ENCODE measurements at regions not wholly inside any gene's neighbourhood (a gene's known extent, or its start where the extent isn't known, plus 50 kb on each side); places are given as distances from the start of the nearest gene placed in this dataset.
"Not testable (repeated sequence)": the region's sequence is repeated elsewhere in the genome, so short reads cannot be mapped to it uniquely, and the experiment has no call there.

DNA sequence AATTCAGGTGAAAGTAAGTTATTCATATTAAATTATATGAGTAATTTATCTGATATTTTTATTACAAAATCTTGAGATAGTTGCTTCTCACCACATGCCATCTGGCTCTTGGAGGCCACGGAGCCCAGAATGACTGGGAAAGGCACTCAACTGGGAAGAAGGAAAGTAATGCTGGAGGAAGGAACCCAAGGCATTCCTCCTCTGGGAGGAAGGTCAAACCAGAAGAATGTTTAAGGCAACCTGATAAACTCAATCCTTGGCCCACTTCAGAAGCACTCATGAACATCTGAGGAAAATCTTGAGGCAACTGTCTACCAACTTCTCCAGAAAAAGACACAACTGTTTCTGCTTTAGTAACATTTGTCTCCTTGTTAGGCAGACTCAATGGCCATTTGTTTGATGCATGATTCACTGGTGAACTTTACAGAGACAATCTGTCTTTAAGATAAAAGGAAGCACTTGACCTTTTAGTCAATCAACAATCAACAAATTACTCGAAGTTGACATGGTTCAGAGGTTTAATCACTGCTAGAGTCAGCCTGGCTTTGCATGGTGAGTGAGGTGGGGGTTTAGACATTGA, 261.4 kb upstream of the MME start:
- no peak overlapping the region for H3K9ac ChIP-seq (ENCODE audit: low read length)
- H3K9me3 ChIP-seq (ENCODE audit: control insufficient read depth, low read depth, low read length) = no peaks in the 10 kb centered on the region
- no peak overlapping the region for H3K4me3 ChIP-seq (ENCODE audit: low read length)
- no peaks in the 10 kb centered on the region for H3K4me1 ChIP-seq (ENCODE audit: control insufficient read depth, low read depth, low read length)
- no peaks in the 10 kb centered on the region for H3K36me3 ChIP-seq (ENCODE audit: control insufficient read depth, low read depth, low read length)
- H3K27ac ChIP-seq (ENCODE audit: low read length) = no peak overlapping the region
- H3K27me3 ChIP-seq (ENCODE audit: control insufficient read depth, insufficient read depth, low read length) = no peaks in the 10 kb centered on the region

GRCh38 chr3:154810017-154810416, 270.1 kb upstream of the MME start:
- H3K27me3 ChIP-seq (ENCODE audit: control insufficient read depth, insufficient read depth, low read length); H3K27ac ChIP-seq (ENCODE audit: low read length); H3K9me3 ChIP-seq (ENCODE audit: control insufficient read depth, low read depth, low read length); H3K36me3 ChIP-seq (ENCODE audit: control insufficient read depth, low read depth, low read length); H3K4me1 ChIP-seq (ENCODE audit: control insufficient read depth, low read depth, low read length); H3K4me3 ChIP-seq (ENCODE audit: low read length); H3K9ac ChIP-seq (ENCODE audit: low read length): not testable (repeated sequence)

GRCh38 chr3:154801729-154802128, 278.4 kb upstream of the MME start:
- Histone ChIP-seq H3K9me3 (ENCODE audit: control insufficient read depth, low read depth, low read length) (no peaks in the 10 kb centered on the region), H3K27me3 (ENCODE audit: control insufficient read depth, insufficient read depth, low read length) (no peaks in the 10 kb centered on the region), H3K9ac (ENCODE audit: low read length) (no peak overlapping the region), H3K4me3 (ENCODE audit: low read length) (no peak overlapping the region), H3K27ac (ENCODE audit: low read length) (no peak overlapping the region), H3K4me1 (ENCODE audit: control insufficient read depth, low read depth, low read length) (no peaks in the 10 kb centered on the region), H3K36me3 (ENCODE audit: control insufficient read depth, low read depth, low read length) (no peaks in the 10 kb centered on the region)

DNA sequence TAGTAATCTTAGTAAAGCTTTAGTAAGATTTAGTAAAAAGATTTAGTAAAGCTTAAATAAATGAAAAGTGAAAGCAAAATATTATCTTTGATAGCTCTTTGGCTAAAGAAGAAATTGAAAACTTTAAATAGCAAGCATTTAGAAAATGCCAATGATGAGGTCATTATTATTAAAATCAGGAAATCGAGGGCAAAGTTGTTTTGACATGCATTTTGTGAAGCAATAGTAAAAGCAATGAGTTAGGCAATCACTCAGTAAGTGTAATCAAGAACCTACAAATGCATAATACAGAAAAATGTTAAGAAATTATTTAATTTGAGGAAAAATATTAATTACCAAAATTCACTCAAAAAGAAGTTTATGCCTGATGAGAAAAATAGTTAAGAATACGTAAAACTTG, 280.3 kb upstream of the MME start:
- H3K4me1 ChIP-seq (ENCODE audit: control insufficient read depth, low read depth, low read length) = no peaks in the 10 kb centered on the region
- no peaks in the 10 kb centered on the region for H3K9me3 ChIP-seq (ENCODE audit: control insufficient read depth, low read depth, low read length)
- no peaks in the 10 kb centered on the region for H3K36me3 ChIP-seq (ENCODE audit: control insufficient read depth, low read depth, low read length)
- no peak overlapping the region for H3K9ac ChIP-seq (ENCODE audit: low read length)
- no peak overlapping the region for H3K27ac ChIP-seq (ENCODE audit: low read length)
- no peak overlapping the region for H3K4me3 ChIP-seq (ENCODE audit: low read length)
- H3K27me3 ChIP-seq (ENCODE audit: control insufficient read depth, insufficient read depth, low read length) = no peaks in the 10 kb centered on the region

DNA sequence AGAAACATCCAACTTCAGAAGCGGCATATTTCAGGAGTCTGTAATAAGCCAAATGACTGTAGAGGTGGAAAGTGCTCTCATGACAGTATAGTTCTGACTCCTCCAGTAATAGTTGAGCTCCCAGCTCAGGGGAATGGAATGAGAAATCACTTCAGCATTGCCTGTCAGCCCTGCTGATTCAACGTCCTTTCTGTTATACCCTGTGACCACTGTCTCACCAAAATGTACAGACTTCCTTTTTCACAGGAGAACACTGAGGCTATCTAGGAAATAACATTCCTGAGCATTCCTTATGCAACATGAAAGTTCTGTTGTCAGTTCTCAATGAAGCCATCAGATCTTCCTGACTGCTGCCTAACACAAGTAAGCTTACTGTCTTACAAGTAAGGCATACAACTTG, 284.5 kb upstream of the MME start:
- H3K4me3 ChIP-seq (ENCODE audit: low read length) = no peak overlapping the region
- H3K27me3 ChIP-seq (ENCODE audit: control insufficient read depth, insufficient read depth, low read length) = no peaks in the 10 kb centered on the region
- no peaks in the 10 kb centered on the region for H3K4me1 ChIP-seq (ENCODE audit: control insufficient read depth, low read depth, low read length)
- H3K9ac ChIP-seq (ENCODE audit: low read length) = no peak overlapping the region
- H3K9me3 ChIP-seq (ENCODE audit: control insufficient read depth, low read depth, low read length) = no peaks in the 10 kb centered on the region
- no peaks in the 10 kb centered on the region for H3K36me3 ChIP-seq (ENCODE audit: control insufficient read depth, low read depth, low read length)
- H3K27ac ChIP-seq (ENCODE audit: low read length) = no peak overlapping the region

GRCh38 chr3:154794814-154795445, 285.2 kb upstream of the MME start:
- Histone ChIP-seq H3K4me3 (ENCODE audit: low read length) (no peak overlapping the region), H3K27me3 (ENCODE audit: control insufficient read depth, insufficient read depth, low read length) (no peaks in the 10 kb centered on the region), H3K4me1 (ENCODE audit: control insufficient read depth, low read depth, low read length) (no peaks in the 10 kb centered on the region), H3K9me3 (ENCODE audit: control insufficient read depth, low read depth, low read length) (no peaks in the 10 kb centered on the region), H3K9ac (ENCODE audit: low read length) (no peak overlapping the region), H3K27ac (ENCODE audit: low read length) (no peak overlapping the region), H3K36me3 (ENCODE audit: control insufficient read depth, low read depth, low read length) (no peaks in the 10 kb centered on the region)

GRCh38 chr3:154794391-154794790, 285.7 kb upstream of the MME start:
- Histone ChIP-seq H3K9ac (ENCODE audit: low read length) (no peak overlapping the region), H3K4me3 (ENCODE audit: low read length) (no peak overlapping the region), H3K9me3 (ENCODE audit: control insufficient read depth, low read depth, low read length) (no peaks in the 10 kb centered on the region), H3K4me1 (ENCODE audit: control insufficient read depth, low read depth, low read length) (no peaks in the 10 kb centered on the region), H3K27ac (ENCODE audit: low read length) (no peak overlapping the region), H3K36me3 (ENCODE audit: control insufficient read depth, low read depth, low read length) (no peaks in the 10 kb centered on the region), H3K27me3 (ENCODE audit: control insufficient read depth, insufficient read depth, low read length) (no peaks in the 10 kb centered on the region)

DNA sequence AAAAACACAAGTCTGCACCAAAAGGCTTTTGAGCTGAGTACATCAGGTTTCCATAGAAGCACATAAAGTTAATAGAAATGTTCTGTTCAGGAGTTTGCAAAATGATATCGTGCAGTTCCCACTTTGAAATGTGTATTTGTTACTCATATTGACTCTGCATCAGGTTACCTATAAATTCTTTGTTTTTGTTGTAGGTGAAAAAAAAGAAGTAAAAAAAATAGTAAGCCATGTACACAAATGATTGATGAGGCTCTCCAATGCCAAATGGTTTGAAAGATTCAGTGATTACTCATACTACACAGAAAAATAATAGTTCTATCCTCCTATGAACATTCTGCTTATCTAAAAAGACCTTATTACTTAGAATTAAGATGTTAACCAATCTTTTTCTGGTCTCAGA, 287.3 kb upstream of the MME start:
- Histone ChIP-seq H3K9me3 (ENCODE audit: control insufficient read depth, low read depth, low read length) (no peaks in the 10 kb centered on the region), H3K27ac (ENCODE audit: low read length) (no peak overlapping the region), H3K9ac (ENCODE audit: low read length) (no peak overlapping the region), H3K4me3 (ENCODE audit: low read length) (no peak overlapping the region), H3K36me3 (ENCODE audit: control insufficient read depth, low read depth, low read length) (no peaks in the 10 kb centered on the region), H3K4me1 (ENCODE audit: control insufficient read depth, low read depth, low read length) (no peaks in the 10 kb centered on the region), H3K27me3 (ENCODE audit: control insufficient read depth, insufficient read depth, low read length) (no peaks in the 10 kb centered on the region)

GRCh38 chr3:154791611-154792010, 288.5 kb upstream of the MME start:
- H3K9ac ChIP-seq (ENCODE audit: low read length) = no peak overlapping the region
- H3K9me3 ChIP-seq (ENCODE audit: control insufficient read depth, low read depth, low read length) = no peaks in the 10 kb centered on the region
- H3K4me1 ChIP-seq (ENCODE audit: control insufficient read depth, low read depth, low read length) = no peaks in the 10 kb centered on the region
- no peaks in the 10 kb centered on the region for H3K36me3 ChIP-seq (ENCODE audit: control insufficient read depth, low read depth, low read length)
- no peak overlapping the region for H3K4me3 ChIP-seq (ENCODE audit: low read length)
- no peak overlapping the region for H3K27ac ChIP-seq (ENCODE audit: low read length)
- H3K27me3 ChIP-seq (ENCODE audit: control insufficient read depth, insufficient read depth, low read length) = no peaks in the 10 kb centered on the region

GRCh38 chr3:154786724-154787123, 293.4 kb upstream of the MME start:
- H3K9ac ChIP-seq (ENCODE audit: low read length) = no peak overlapping the region

DNA sequence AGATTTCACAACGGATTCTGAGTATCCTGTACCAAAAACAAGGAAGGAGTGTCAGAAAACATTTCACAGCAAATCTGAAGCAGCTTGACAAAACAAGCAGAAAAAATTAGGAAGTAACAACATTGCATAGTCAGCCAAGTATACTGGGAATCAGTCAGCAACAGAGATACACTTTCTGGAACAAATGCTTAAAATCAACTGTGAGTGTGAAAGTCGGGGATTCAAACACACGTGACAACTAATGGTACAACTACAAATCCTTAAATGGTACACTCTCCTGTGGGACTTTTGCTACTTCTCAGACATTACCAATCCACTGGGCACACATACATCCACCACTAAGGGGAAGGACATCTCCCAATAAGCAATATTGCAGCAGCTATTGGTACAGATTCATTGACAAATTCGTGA, 296.6 kb upstream of the MME start:
- H3K4me1 ChIP-seq (ENCODE audit: control insufficient read depth, low read depth, low read length) = no peaks in the 10 kb centered on the region
- H3K36me3 ChIP-seq (ENCODE audit: control insufficient read depth, low read depth, low read length) = no peaks in the 10 kb centered on the region
- no peak overlapping the region for H3K4me3 ChIP-seq (ENCODE audit: low read length)
- H3K27me3 ChIP-seq (ENCODE audit: control insufficient read depth, insufficient read depth, low read length) = no peaks in the 10 kb centered on the region
- H3K9ac ChIP-seq (ENCODE audit: low read length) = no peak overlapping the region
- H3K9me3 ChIP-seq (ENCODE audit: control insufficient read depth, low read depth, low read length) = no peaks in the 10 kb centered on the region
- H3K27ac ChIP-seq (ENCODE audit: low read length) = no peak overlapping the region

More at GRCh38 chr3:154786724-154787123, 293.4 kb upstream of the MME start:
- Histone ChIP-seq H3K27ac (ENCODE audit: low read length) (no peak overlapping the region), H3K27me3 (ENCODE audit: control insufficient read depth, insufficient read depth, low read length) (no peaks in the 10 kb centered on the region), H3K36me3 (ENCODE audit: control insufficient read depth, low read depth, low read length) (no peaks in the 10 kb centered on the region), H3K9me3 (ENCODE audit: control insufficient read depth, low read depth, low read length) (no peaks in the 10 kb centered on the region), H3K4me1 (ENCODE audit: control insufficient read depth, low read depth, low read length) (no peaks in the 10 kb centered on the region), H3K4me3 (ENCODE audit: low read length) (no peak overlapping the region)

- H3K36me3 ChIP-seq (ENCODE audit: control insufficient read depth, low read depth, low read length) = no peaks in the 10 kb centered on the region
- H3K27me3 ChIP-seq (ENCODE audit: control insufficient read depth, insufficient read depth, low read length) = no peaks in the 10 kb centered on the region
- H3K4me3 ChIP-seq (ENCODE audit: low read length) = no peak overlapping the region
- no peaks in the 10 kb centered on the region for H3K9me3 ChIP-seq (ENCODE audit: control insufficient read depth, low read depth, low read length)
- no peak overlapping the region for H3K27ac ChIP-seq (ENCODE audit: low read length)
- H3K9ac ChIP-seq (ENCODE audit: low read length) = no peak overlapping the region
- no peaks in the 10 kb centered on the region for H3K4me1 ChIP-seq (ENCODE audit: control insufficient read depth, low read depth, low read length)
Measured at GRCh38 chr3:154783061-154783460, 297.1 kb upstream of the MME start.

Measured in iPS-18a (cell line).